KMS-11 (cell line): ENCODE measurements at regions not wholly inside any gene's neighbourhood (a gene's known extent, or its start where the extent isn't known, plus 50 kb on each side); places are given as distances from the start of the nearest gene placed in this dataset.

ENCODE experiments used
- H2AFZ ChIP-seq: fragments of 200-600 bp; sonication (generic); 2 replicates; pipeline ENCODE4 v1.6.1; 2016; ENCODE audit warnings: antibody characterized with exemption, mixed run types, low read depth
- H3K27ac ChIP-seq: fragments of 200-600 bp; sonication (generic); 2 replicates; pipeline ENCODE4 v1.6.1; 2016; ENCODE audit warnings: mild to moderate bottlenecking, mixed run types
- H3K27me3 ChIP-seq: fragments of 200-600 bp; sonication (generic); 2 replicates; pipeline ENCODE4 v1.6.1; 2017; ENCODE audit warnings: mild to moderate bottlenecking, low read depth, mixed run types, moderate library complexity; ENCODE audit not compliant: insufficient read depth
- H3K36me3 ChIP-seq: fragments of 200-600 bp; sonication (generic); 2 replicates; pipeline ENCODE4 v1.6.1; 2017; ENCODE audit warnings: mild to moderate bottlenecking, mixed run types; ENCODE audit not compliant: insufficient read depth
- H3K4me1 ChIP-seq: fragments of 200-600 bp; sonication (generic); 2 replicates; pipeline ENCODE4 v1.6.1; 2016; ENCODE audit warnings: mild to moderate bottlenecking, low read depth, mixed run types; ENCODE audit not compliant: poor library complexity, severe bottlenecking
- H3K4me2 ChIP-seq: fragments of 200-600 bp; sonication (generic); 2 replicates; pipeline ENCODE4 v1.7.0; 2016; ENCODE audit warnings: mild to moderate bottlenecking, mixed run types
- H3K4me3 ChIP-seq: fragments of 200-600 bp; sonication (generic); IDR thresholded peaks from 2 replicates; pipeline ENCODE4 v1.6.1; 2017; ENCODE audit warnings: low read depth, low read length, mixed read lengths; ENCODE audit not compliant: insufficient read depth
- H3K79me2 ChIP-seq: fragments of 200-600 bp; sonication (generic); 2 replicates; pipeline ENCODE4 v1.6.1; 2016; ENCODE audit warnings: low read depth, mixed run types; ENCODE audit not compliant: insufficient read depth
- H3K9ac ChIP-seq: fragments of 200-600 bp; sonication (generic); 2 replicates; pipeline ENCODE4 v1.6.1; 2016; ENCODE audit warnings: mild to moderate bottlenecking, mixed run types
- H4K20me1 ChIP-seq: fragments of 200-600 bp; sonication (generic); 2 replicates; pipeline ENCODE4 v1.6.1; 2016; ENCODE audit warnings: mild to moderate bottlenecking, mixed run types; ENCODE audit not compliant: insufficient read depth
- TF ChIP-seq, protein P1 (sequence below): fragments of 200-600 bp; sonication (generic); conservative IDR thresholded peaks from 2 replicates; pipeline ENCODE4 v1.6.1; 2017; ENCODE audit warnings: low read depth, mild to moderate bottlenecking, antibody characterized with exemption, low read length, moderate library complexity, mixed read lengths

DNA sequence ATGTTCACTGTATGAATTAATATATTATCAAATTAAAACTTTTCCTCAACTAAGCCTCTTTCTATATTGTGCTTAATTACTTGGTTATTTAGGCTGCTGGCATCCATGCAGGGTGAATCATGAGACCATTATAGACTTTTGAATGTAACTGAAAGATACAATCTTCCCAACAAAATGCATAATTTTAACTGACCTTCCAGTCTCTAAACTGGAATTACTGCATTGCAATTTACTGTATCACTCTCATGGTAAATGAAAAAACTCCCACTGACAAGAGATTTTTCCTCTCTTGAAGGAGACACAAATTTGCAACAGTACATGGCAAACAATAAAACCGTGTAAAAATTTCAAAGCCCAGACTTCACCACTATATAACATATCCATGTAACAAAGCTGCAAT lies 349.5 kb downstream of the DRD1 start:
- H3K27me3 ChIP-seq = no peaks in the 10 kb centered on the region
- no peaks in the 10 kb centered on the region for H3K36me3 ChIP-seq
- H3K4me1 ChIP-seq = no peaks in the 10 kb centered on the region
- H3K27ac ChIP-seq = no peak overlapping the region
- no peak overlapping the region for H2AFZ ChIP-seq
- no peaks in the 10 kb centered on the region for H3K79me2 ChIP-seq
- H3K4me2 ChIP-seq = no peak overlapping the region
- H4K20me1 ChIP-seq = no peaks in the 10 kb centered on the region
- H3K9ac ChIP-seq = no peak overlapping the region
- TF ChIP-seq, protein P1, sequence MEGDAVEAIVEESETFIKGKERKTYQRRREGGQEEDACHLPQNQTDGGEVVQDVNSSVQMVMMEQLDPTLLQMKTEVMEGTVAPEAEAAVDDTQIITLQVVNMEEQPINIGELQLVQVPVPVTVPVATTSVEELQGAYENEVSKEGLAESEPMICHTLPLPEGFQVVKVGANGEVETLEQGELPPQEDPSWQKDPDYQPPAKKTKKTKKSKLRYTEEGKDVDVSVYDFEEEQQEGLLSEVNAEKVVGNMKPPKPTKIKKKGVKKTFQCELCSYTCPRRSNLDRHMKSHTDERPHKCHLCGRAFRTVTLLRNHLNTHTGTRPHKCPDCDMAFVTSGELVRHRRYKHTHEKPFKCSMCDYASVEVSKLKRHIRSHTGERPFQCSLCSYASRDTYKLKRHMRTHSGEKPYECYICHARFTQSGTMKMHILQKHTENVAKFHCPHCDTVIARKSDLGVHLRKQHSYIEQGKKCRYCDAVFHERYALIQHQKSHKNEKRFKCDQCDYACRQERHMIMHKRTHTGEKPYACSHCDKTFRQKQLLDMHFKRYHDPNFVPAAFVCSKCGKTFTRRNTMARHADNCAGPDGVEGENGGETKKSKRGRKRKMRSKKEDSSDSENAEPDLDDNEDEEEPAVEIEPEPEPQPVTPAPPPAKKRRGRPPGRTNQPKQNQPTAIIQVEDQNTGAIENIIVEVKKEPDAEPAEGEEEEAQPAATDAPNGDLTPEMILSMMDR = no peak
- H3K4me3 ChIP-seq = no peak overlapping the region

- Histone ChIP-seq H2AFZ (no peak overlapping the region), H3K4me1 (no peaks in the 10 kb centered on the region), H3K27me3 (no peaks in the 10 kb centered on the region), H3K4me3 (no peak overlapping the region), H4K20me1 (no peaks in the 10 kb centered on the region), H3K4me2 (no peak overlapping the region), H3K27ac (no peak overlapping the region), H3K9ac (no peak overlapping the region), H3K79me2 (no peaks in the 10 kb centered on the region), H3K36me3 (no peaks in the 10 kb centered on the region)
- TF ChIP-seq, protein P1 = no peak
These were observed 351.3 kb downstream of the DRD1 start for GRCh38 chr5:175092691-175093090.

DNA sequence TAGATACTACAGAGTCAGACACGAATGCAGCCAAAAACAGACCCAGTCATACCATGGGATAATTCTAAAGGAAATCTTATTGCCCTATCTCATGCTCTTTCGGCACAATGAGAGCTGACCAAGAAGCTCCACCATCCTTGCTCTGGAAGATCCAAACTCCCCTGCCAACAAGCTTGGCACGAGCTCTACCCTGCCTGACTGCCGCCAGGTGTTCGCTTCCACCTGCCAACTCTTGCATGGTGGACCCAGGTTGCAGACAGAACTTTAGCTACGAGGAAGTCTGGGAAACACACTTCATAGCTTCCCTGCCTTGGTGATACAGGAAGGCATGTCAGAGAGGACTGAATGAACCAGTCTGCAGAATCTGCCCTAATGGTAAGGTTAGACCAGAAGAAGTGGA lies 355.0 kb downstream of the DRD1 start:
- Histone ChIP-seq H3K9ac (no peak overlapping the region), H3K4me3 (no peak overlapping the region), H3K27ac (no peak overlapping the region), H3K79me2 (no peaks in the 10 kb centered on the region), H3K4me2 (no peak overlapping the region), H3K36me3 (no peaks in the 10 kb centered on the region), H2AFZ (no peak overlapping the region), H4K20me1 (no peaks in the 10 kb centered on the region), H3K4me1 (no peaks in the 10 kb centered on the region), H3K27me3 (no peaks in the 10 kb centered on the region)
- TF ChIP-seq, protein P1 = no peak

GRCh38 chr5:175082866-175083590 lies 358.6 kb downstream of the MSX2 start:
- no peaks in the 10 kb centered on the region for H3K36me3 ChIP-seq
- H3K4me2 ChIP-seq = no peak overlapping the region
- no peak overlapping the region for H2AFZ ChIP-seq
- H3K79me2 ChIP-seq = no peaks in the 10 kb centered on the region
- no peaks in the 10 kb centered on the region for H3K4me1 ChIP-seq
- TF ChIP-seq, protein P1 = no peak
- no peak overlapping the region for H3K9ac ChIP-seq
- H3K27me3 ChIP-seq = no peaks in the 10 kb centered on the region
- no peak overlapping the region for H3K27ac ChIP-seq
- no peaks in the 10 kb centered on the region for H4K20me1 ChIP-seq
- no peak overlapping the region for H3K4me3 ChIP-seq
